HG03060 (cell line): ENCODE measurements at regions not wholly inside any gene's neighbourhood (a gene's known extent, or its start where the extent isn't known, plus 50 kb on each side); places are given as distances from the start of the nearest gene placed in this dataset.

Experiments used
- ATAC-seq: cut with Tn5 transposase; IDR thresholded peaks from one replicate; pipeline ENCODE4 v1.9.1; 2021; ENCODE audit warnings: low read depth, moderate number of reproducible peaks; ENCODE audit not compliant: unreplicated experiment

DNA sequence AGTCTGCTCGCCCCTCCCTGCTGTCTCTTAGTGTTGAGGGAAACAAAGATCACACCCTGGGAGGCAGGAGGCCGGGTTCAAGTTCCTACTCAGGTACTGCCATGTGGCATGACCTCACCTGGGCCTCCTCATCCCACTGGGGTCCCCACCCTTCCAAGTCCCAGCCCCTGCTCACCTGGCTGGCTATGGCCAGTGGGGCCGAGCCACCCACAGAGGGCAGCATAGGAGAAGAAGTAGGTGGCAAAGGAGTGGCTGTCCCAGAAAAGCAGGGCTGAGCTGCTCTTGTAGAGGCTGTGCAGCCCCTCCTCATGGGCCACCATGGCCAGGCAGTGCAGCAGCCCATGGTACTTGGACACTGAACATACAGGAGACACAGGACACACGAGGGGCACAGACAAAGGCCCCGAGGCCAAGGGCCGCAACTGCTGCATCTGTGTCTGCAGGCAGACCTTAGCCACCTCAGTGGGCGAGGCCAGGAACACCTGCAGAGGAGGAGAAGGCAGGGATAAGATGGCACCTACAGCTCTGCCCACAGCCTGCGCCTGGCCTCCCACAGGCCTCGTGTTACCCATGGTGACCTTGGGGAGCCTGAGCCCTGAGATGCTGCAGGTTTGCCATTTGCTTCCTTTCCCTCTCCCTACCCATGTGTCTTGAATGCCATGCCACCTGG lies 50.6 kb upstream of the MPEG1 start:
- no peak for ATAC-seq
